Left lung (tissue), 4 donors: ENCODE measurements at regions not wholly inside any gene's neighbourhood (a gene's known extent, or its start where the extent isn't known, plus 50 kb on each side); places are given as distances from the start of the nearest gene placed in this dataset.

ENCODE experiments used
- ATAC-seq: fragments of 200-7000 bp; cut with Tn5 transposase; one replicate; pipeline ENCODE4 v1.9.1; 2020; ENCODE audit warnings: moderate library complexity
- DNase-seq, 4 donors: peaks; one replicate each; pipeline ENCODE4 v3.0.0-alpha.2; 2013 to 2020
- H3K27ac ChIP-seq, 2 donors: fragments of 200-600 bp; sonication (generic) in 1 of 2; one replicate each; pipeline versions ENCODE4 v1.5.0 to v1.8.0; 2020 to 2021
- H3K27me3 ChIP-seq, 2 donors: fragments of 200-600 bp; sonication (generic) in 1 of 2; one replicate each; pipeline versions ENCODE4 v1.5.0 to v1.8.0; 2020 to 2021
- H3K36me3 ChIP-seq, 2 donors: fragments of 200-600 bp; sonication (generic) in 1 of 2; one replicate each; pipeline versions ENCODE4 v1.5.0 to v1.8.0; 2020 to 2021
- H3K4me1 ChIP-seq, 2 donors: fragments of 200-600 bp; one replicate each; pipeline ENCODE4 v1.8.0; 2021
- H3K4me3 ChIP-seq, 2 donors: fragments of 200-600 bp; sonication (generic) in 1 of 2; one replicate each; pipeline versions ENCODE4 v1.5.0 to v1.8.0; 2020 to 2021; ENCODE audit warnings: mild to moderate bottlenecking in 1 of 2
- H3K9me3 ChIP-seq, 2 donors: fragments of 200-600 bp; sonication (generic) in 1 of 2; one replicate each; pipeline versions ENCODE4 v1.5.0 to v1.8.0; 2020 to 2021
- intact Hi-C, 2 donors: fragments of 100-400 bp; cut with DNase I; formaldehyde crosslinking; loops; one replicate each; pipeline versions ENCODE4 v1.11.2 to v1.14.2; 2022
- TF ChIP-seq, protein P1 (sequence below), 2 donors: fragments of 200-600 bp; sonication (generic) in 1 of 2; IDR thresholded peaks; one replicate each; pipeline versions ENCODE4 v1.5.0 to v1.8.0; 2021; ENCODE audit warnings: antibody characterized with exemption in 2 of 2
- donor health status: DM: no; HTN: yes; CAD: no.
- donor health status: DM: no; HTN: no; CAD: no.

DNA sequence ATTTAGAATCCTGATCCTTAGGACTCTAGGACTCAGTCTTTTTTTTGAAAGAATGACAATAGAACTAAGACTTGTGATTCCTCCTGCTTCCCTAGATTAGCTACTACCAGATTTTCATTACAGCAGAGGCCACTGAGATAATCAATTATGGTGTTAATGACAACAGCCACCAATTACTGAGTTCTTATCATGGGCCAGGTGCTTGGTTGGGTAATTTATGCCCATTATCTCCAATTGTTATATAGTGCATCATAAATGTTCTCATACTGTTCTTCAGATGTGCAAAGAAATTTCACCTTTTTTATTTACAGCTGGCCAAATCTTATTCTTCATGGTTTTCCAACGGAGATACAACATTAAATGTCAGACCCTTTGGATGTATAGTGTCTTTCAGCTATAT, 162.9 kb upstream of the CMC1 start:
- DNase-seq, result no peak
- Histone ChIP-seq H3K27me3 (no peaks in the 10 kb centered on the region), H3K4me3 (no peak overlapping the region), H3K4me1 (no peaks in the 10 kb centered on the region), H3K36me3 (no peaks in the 10 kb centered on the region), H3K27ac (no peak overlapping the region), H3K9me3 (no peaks in the 10 kb centered on the region)
- intact Hi-C loops, result no loop called here
- TF ChIP-seq, protein P1, sequence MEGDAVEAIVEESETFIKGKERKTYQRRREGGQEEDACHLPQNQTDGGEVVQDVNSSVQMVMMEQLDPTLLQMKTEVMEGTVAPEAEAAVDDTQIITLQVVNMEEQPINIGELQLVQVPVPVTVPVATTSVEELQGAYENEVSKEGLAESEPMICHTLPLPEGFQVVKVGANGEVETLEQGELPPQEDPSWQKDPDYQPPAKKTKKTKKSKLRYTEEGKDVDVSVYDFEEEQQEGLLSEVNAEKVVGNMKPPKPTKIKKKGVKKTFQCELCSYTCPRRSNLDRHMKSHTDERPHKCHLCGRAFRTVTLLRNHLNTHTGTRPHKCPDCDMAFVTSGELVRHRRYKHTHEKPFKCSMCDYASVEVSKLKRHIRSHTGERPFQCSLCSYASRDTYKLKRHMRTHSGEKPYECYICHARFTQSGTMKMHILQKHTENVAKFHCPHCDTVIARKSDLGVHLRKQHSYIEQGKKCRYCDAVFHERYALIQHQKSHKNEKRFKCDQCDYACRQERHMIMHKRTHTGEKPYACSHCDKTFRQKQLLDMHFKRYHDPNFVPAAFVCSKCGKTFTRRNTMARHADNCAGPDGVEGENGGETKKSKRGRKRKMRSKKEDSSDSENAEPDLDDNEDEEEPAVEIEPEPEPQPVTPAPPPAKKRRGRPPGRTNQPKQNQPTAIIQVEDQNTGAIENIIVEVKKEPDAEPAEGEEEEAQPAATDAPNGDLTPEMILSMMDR (IDR thresholded peaks at IDR 0.05), result no peak
- no peak for ATAC-seq

DNA sequence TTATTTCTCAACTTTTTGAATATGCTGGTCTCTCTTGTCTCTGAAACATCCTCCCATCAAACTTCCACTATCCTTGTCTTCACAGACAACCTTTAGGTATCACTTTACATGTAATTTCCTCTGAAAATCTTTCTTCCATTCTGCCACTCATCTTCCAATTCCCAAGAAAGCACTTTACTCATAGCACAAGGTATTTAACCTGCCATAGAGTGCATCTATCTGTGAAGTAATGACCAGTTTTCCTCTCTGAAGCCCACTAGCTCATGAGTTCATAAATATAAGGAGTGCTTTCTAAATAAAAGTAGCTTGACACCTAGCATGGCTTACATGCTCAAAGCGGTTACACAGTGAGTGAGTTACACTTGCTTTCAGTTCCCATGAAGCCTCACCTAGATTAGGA, 160.7 kb upstream of the CMC1 start:
- intact Hi-C loops, result no loop called here
- H3K36me3 ChIP-seq, result no peaks in the 10 kb centered on the region
- no peak for DNase-seq
- H3K27me3 ChIP-seq, result no peaks in the 10 kb centered on the region
- ATAC-seq, result no peak
- TF ChIP-seq, protein P1 (IDR thresholded peaks at IDR 0.05), result no peak
- no peaks in the 10 kb centered on the region for H3K9me3 ChIP-seq
- H3K27ac ChIP-seq, result no peak overlapping the region
- no peak overlapping the region for H3K4me3 ChIP-seq
- no peaks in the 10 kb centered on the region for H3K4me1 ChIP-seq

DNA sequence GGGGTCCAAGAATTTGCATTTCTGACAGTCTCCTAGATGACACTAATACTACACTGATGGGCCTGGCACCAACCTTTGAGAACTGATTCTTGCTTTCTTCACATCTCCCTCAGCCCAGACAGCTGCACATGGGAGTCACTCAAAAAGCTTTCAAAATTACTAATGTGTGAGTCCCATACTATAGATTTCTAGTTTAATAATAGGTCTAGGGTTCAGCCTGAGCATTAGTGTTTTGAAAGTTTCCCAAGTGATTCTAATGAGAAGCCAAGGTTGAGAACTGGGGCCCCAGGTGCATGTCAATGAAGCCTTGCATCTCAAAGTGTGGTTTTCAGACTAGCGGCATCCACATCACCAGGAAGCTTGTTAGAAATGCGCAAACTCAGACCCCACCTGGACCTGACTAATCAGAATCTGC, 159.9 kb upstream of the CMC1 start:
- no peak for ATAC-seq
- Histone ChIP-seq H3K27me3 (no peaks in the 10 kb centered on the region), H3K4me1 (no peaks in the 10 kb centered on the region), H3K27ac (no peak overlapping the region), H3K36me3 (no peaks in the 10 kb centered on the region), H3K9me3 (no peaks in the 10 kb centered on the region), H3K4me3 (no peak overlapping the region)
- TF ChIP-seq, protein P1 (IDR thresholded peaks at IDR 0.05), result no peak
- DNase-seq, result no peak
- intact Hi-C loops, result no loop called here

DNA sequence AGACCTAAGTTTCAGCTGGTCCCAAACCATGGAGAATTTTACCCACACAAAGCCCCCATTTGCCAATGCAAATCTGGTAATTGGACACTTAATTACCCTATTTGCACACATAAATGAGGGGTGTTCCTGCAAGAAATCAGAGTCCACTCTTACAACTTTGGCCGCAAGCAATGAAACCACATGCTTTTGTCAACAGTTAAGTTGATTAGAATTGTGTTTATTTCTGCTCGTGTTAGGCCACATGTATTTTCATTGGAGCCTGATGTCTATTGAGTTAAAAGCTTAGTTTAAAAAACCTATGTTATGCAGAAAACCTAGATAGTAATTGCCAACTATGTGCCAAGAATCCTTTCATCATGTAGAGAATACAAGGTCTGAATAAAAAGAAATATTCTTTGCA, 153.8 kb upstream of the CMC1 start:
- Histone ChIP-seq H3K27ac (no peak overlapping the region), H3K36me3 (no peaks in the 10 kb centered on the region), H3K4me1 (no peaks in the 10 kb centered on the region), H3K9me3 (peaks cover 0 to 3% of the 10 kb centered on the region in 2 donors), H3K27me3 (no peaks in the 10 kb centered on the region), H3K4me3 (no peak overlapping the region)
- intact Hi-C loops, result no loop called here
- TF ChIP-seq, protein P1 (IDR thresholded peaks at IDR 0.05), result no peak
- DNase-seq (no peak), ATAC-seq (no peak)

DNA sequence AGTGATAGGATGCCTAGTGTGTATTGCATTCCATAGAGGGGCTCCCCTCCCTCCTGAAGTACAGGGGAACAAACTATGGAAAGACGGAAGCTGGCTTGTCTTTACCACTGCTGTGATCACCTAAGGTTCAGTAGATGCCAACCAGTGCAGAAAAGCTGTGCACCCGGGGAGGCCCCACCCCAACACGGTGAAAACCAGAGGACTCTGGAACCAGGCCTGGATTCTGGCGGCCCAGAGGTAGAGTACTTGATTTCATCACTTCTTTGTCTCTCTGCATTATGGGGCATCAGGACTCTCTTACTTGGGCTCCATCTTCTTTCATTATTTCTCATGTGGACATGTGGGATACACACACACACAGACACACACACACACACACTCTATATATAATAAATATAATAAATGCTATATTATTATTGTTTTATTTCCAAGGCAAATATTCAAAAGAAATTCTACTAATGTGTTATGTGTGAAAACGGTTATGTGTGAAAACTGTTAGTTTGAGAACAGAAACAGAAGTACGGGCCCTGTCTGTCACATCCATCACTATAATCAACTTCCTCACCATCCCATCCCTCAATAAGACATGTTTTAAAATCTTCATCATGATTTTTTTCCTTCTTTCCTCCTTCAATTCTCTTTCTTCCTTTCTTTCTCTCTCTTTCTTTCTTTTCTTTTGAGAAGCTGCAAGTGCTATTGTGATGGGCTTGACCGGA, 152.4 kb upstream of the CMC1 start:
- no peak overlapping the region for H3K27ac ChIP-seq
- TF ChIP-seq, protein P1 (IDR thresholded peaks at IDR 0.05), result no peak
- DNase-seq (no peak), ATAC-seq (no peak)
- H3K4me1 ChIP-seq, result no peaks in the 10 kb centered on the region
- H3K9me3 ChIP-seq, result peaks cover 0 to 15% of the 10 kb centered on the region in 2 donors
- intact Hi-C loops, result no loop called here
- no peaks in the 10 kb centered on the region for H3K27me3 ChIP-seq
- H3K4me3 ChIP-seq, result no peak overlapping the region
- H3K36me3 ChIP-seq, result no peaks in the 10 kb centered on the region
